Upper lobe of left lung (tissue), 6 donors: ENCODE measurements at regions not wholly inside any gene's neighbourhood (a gene's known extent, or its start where the extent isn't known, plus 50 kb on each side); places are given as distances from the start of the nearest gene placed in this dataset.

ENCODE experiments used
- ATAC-seq, 2 donors: fragments of 200-7000 bp; cut with Tn5 transposase; one replicate each; pipeline ENCODE4 v1.9.1; 2022; ENCODE audit warnings: mild to moderate bottlenecking in 2 of 2, moderate library complexity in 2 of 2; ENCODE audit not compliant: low FRiP score in 2 of 2
- DNase-seq, 2 donors: peaks; one replicate each; pipeline ENCODE4 v3.0.0-alpha.2; 2019 to 2020
- H3K27ac ChIP-seq, 4 donors: fragments of 200-600 bp; sonication (generic); one replicate each; pipeline ENCODE4 v1.5.1; 2016 to 2019
- H3K27me3 ChIP-seq, 4 donors: fragments of 200-600 bp; sonication (generic); one replicate each; pipeline ENCODE4 v1.5.1; 2017 to 2019
- H3K36me3 ChIP-seq, 4 donors: fragments of 200-600 bp; sonication (generic); one replicate each; pipeline ENCODE4 v1.5.1; 2016 to 2019
- H3K4me1 ChIP-seq, 4 donors: fragments of 200-600 bp; sonication (generic); one replicate each; pipeline ENCODE4 v1.5.1; 2018 to 2019
- H3K4me3 ChIP-seq, 4 donors: fragments of 200-600 bp; sonication (generic); one replicate each; pipeline ENCODE4 v1.5.1; 2017 to 2019; ENCODE audit warnings: mild to moderate bottlenecking in 2 of 4, moderate library complexity in 1 of 4
- H3K9me3 ChIP-seq, 4 donors: fragments of 200-600 bp; sonication (generic); one replicate each; pipeline ENCODE4 v1.5.1; 2018 to 2019
- CTCF ChIP-seq, 6 experiments: fragments of 450-650 bp in 4 of 6; fragments of 200-600 bp in 2 of 6; sonication (generic) in 2 of 6; IDR thresholded peaks; one replicate each; pipeline ENCODE4 v1.5.1; 2016 to 2019; ENCODE audit warnings: antibody characterized with exemption in 6 of 6
- EP300 ChIP-seq, 4 donors: sonication (generic); formaldehyde crosslinking; IDR thresholded peaks; one replicate each; pipeline ENCODE4 v1.5.1; 2017; ENCODE audit warnings: antibody characterized with exemption in 4 of 4, control low read depth in 2 of 4
- POLR2A ChIP-seq, 4 donors: fragments of 450-650 bp; IDR thresholded peaks; one replicate each; pipeline ENCODE4 v1.5.1; 2016 to 2017; ENCODE audit warnings: antibody characterized with exemption in 4 of 4, mild to moderate bottlenecking in 2 of 4
- POLR2AphosphoS5 ChIP-seq, 2 donors: sonication (generic); formaldehyde crosslinking; IDR thresholded peaks; one replicate each; pipeline ENCODE4 v1.5.1; 2017; ENCODE audit warnings: antibody characterized with exemption in 2 of 2
- WGBS, 2 donors: methylation state at CpG; one replicate each; pipeline ENCODE4 v1.1.5; 2017 to 2018; 5-methylcytosine and 5-hydroxymethylcytosine counted together
- donor health status: DM: no; HTN: no; CAD: no; lungs with moderate emphysema.
- donor health status: DM: no; HTN: yes; CAD: no; lungs with severe emphysema.

GRCh38 chr17:70934835-70935234 is 765.5 kb downstream of the KCNJ2 start:
- no peak for TF ChIP-seq POLR2AphosphoS5 (IDR thresholded peaks at IDR 0.05)
- no peak for TF ChIP-seq POLR2A (IDR thresholded peaks at IDR 0.05)
- TF ChIP-seq EP300 (IDR thresholded peaks at IDR 0.05): no peak
- no peak for TF ChIP-seq CTCF (IDR thresholded peaks at IDR 0.05)
- no peaks in the 10 kb centered on the region for H3K27me3 ChIP-seq
- H3K9me3 ChIP-seq: no peaks in the 10 kb centered on the region
- no peak overlapping the region for H3K27ac ChIP-seq
- no peaks in the 10 kb centered on the region for H3K4me1 ChIP-seq
- ATAC-seq (no peak), DNase-seq (no peak)
- H3K4me3 ChIP-seq: no peak overlapping the region
- no peaks in the 10 kb centered on the region for H3K36me3 ChIP-seq

- Histone ChIP-seq H3K9me3 (no peaks in the 10 kb centered on the region), H3K27me3 (no peaks in the 10 kb centered on the region), H3K27ac (no peak overlapping the region), H3K4me3 (no peak overlapping the region), H3K36me3 (no peaks in the 10 kb centered on the region), H3K4me1 (no peaks in the 10 kb centered on the region)
- WGBS, 2 donors: 92 to 97% methylated on average over 1 of the region's 1 CpG
- ATAC-seq: no peak
- no peak for DNase-seq
- TF ChIP-seq POLR2A (IDR thresholded peaks at IDR 0.05) (no peak), EP300 (IDR thresholded peaks at IDR 0.05) (no peak), CTCF (IDR thresholded peaks at IDR 0.05) (no peak), POLR2AphosphoS5 (IDR thresholded peaks at IDR 0.05) (no peak)
Measured at GRCh38 chr17:70936724-70937123, 767.4 kb downstream of the KCNJ2 start.

- no peaks in the 10 kb centered on the region for H3K9me3 ChIP-seq
- no peaks in the 10 kb centered on the region for H3K4me1 ChIP-seq
- H3K36me3 ChIP-seq: no peaks in the 10 kb centered on the region
- ATAC-seq: no peak
- TF ChIP-seq EP300 (IDR thresholded peaks at IDR 0.05) (no peak), POLR2AphosphoS5 (IDR thresholded peaks at IDR 0.05) (no peak), CTCF (IDR thresholded peaks at IDR 0.05) (no peak), POLR2A (IDR thresholded peaks at IDR 0.05) (no peak)
- DNase-seq: no peak
- WGBS, 2 donors: 54 to 55% methylated on average over 7 of the region's 7 CpGs
- H3K27ac ChIP-seq: no peak overlapping the region
- no peaks in the 10 kb centered on the region for H3K27me3 ChIP-seq
- H3K4me3 ChIP-seq: no peak overlapping the region
Measured at GRCh38 chr17:70938336-70938735, 769.0 kb downstream of the KCNJ2 start.

GRCh38 chr17:70945386-70945785 is 776.1 kb downstream of the KCNJ2 start:
- no peaks in the 10 kb centered on the region for H3K36me3 ChIP-seq
- no peaks in the 10 kb centered on the region for H3K27me3 ChIP-seq
- H3K4me3 ChIP-seq: no peak overlapping the region
- TF ChIP-seq POLR2A (IDR thresholded peaks at IDR 0.05): no peak
- no peak for TF ChIP-seq CTCF (IDR thresholded peaks at IDR 0.05)
- no peak for TF ChIP-seq EP300 (IDR thresholded peaks at IDR 0.05)
- TF ChIP-seq POLR2AphosphoS5 (IDR thresholded peaks at IDR 0.05): no peak
- no peak for ATAC-seq
- no peaks in the 10 kb centered on the region for H3K9me3 ChIP-seq
- 89 to 91% methylated on average over 5 of the region's 5 CpGs for WGBS, 2 donors
- H3K4me1 ChIP-seq: no peaks in the 10 kb centered on the region
- DNase-seq: no peak
- no peak overlapping the region for H3K27ac ChIP-seq

- H3K9me3 ChIP-seq: no peaks in the 10 kb centered on the region
- H3K4me3 ChIP-seq: no peak overlapping the region
- H3K27ac ChIP-seq: no peak overlapping the region
- no peak for DNase-seq
- no peaks in the 10 kb centered on the region for H3K27me3 ChIP-seq
- ATAC-seq: no peak
- H3K36me3 ChIP-seq: no peaks in the 10 kb centered on the region
- no peaks in the 10 kb centered on the region for H3K4me1 ChIP-seq
- WGBS, 2 donors: 89 to 94% methylated on average over 2 of the region's 2 CpGs
- TF ChIP-seq EP300 (IDR thresholded peaks at IDR 0.05): no peak
- TF ChIP-seq POLR2A (IDR thresholded peaks at IDR 0.05): no peak
- no peak for TF ChIP-seq POLR2AphosphoS5 (IDR thresholded peaks at IDR 0.05)
- TF ChIP-seq CTCF (IDR thresholded peaks at IDR 0.05): no peak
Measured at GRCh38 chr17:70947215-70947614, 777.9 kb downstream of the KCNJ2 start.
